WTC11 (cell line): ENCODE measurements at regions not wholly inside any gene's neighbourhood (a gene's known extent, or its start where the extent isn't known, plus 50 kb on each side); places are given as distances from the start of the nearest gene placed in this dataset.

ENCODE experiments used
- ATAC-seq: fragments of 200-7000 bp; cut with Tn5 transposase; 2 replicates; pipeline ENCODE4 v1.10.0; 2021; ENCODE audit warnings: mild to moderate bottlenecking, moderate library complexity
- CTCF ChIA-PET: fragments of 300-600 bp; sonication (Branson Sonifier 250); formaldehyde crosslinking; loops from one replicate; lab custom pipeline; 2021; ENCODE audit warnings: antibody characterized with exemption; lab: Charles Lee
- POLR2A ChIA-PET: fragments of 350-600 bp; sonication (Branson Sonifier 250); formaldehyde crosslinking; loops from one replicate; lab custom pipeline; 2021; ENCODE audit warnings: antibody characterized with exemption; lab: Charles Lee
- DNase-seq: peaks from one replicate; pipeline ENCODE4 v3.0.0; 2021; ENCODE audit warnings: low spot score
- H3K27ac Mint-ChIP-seq: 2 replicates; pipeline ENCODE4 v1.8.0; 2021; ENCODE audit warnings: mixed read lengths
- H3K27me3 Mint-ChIP-seq: 2 replicates; pipeline ENCODE4 v1.8.0; 2021; ENCODE audit warnings: low read depth, mild to moderate bottlenecking, moderate library complexity, mixed read lengths
- H3K36me3 Mint-ChIP-seq: 2 replicates; pipeline ENCODE4 v1.8.0; 2021; ENCODE audit warnings: mixed read lengths
- H3K4me1 Mint-ChIP-seq: 2 replicates; pipeline ENCODE4 v1.8.0; 2022; ENCODE audit warnings: mixed read lengths
- H3K4me3 Mint-ChIP-seq: 2 replicates; pipeline ENCODE4 v1.8.0; 2021; ENCODE audit warnings: mild to moderate bottlenecking, moderate library complexity, mixed read lengths
- H3K9me3 Mint-ChIP-seq: 2 replicates; pipeline ENCODE4 v1.8.0; 2021; ENCODE audit warnings: mixed read lengths
- ATF1 ChIP-seq: sonication (generic); formaldehyde crosslinking; IDR thresholded peaks from 2 replicates; pipeline ENCODE4 v1.8.1; 2023; ENCODE audit warnings: mild to moderate bottlenecking, moderate library complexity, missing genetic modification reagents
- CREB1 ChIP-seq: sonication (generic); formaldehyde crosslinking; IDR thresholded peaks from 2 replicates; pipeline ENCODE4 v1.8.0; 2023; ENCODE audit warnings: mild to moderate bottlenecking, missing genetic modification reagents
- FOXJ3 ChIP-seq: sonication (generic); formaldehyde crosslinking; IDR thresholded peaks from 2 replicates; pipeline ENCODE4 v1.9.0; 2021; ENCODE audit warnings: missing genetic modification reagents, mild to moderate bottlenecking, borderline replicate concordance
- FOXP1 ChIP-seq: sonication (generic); formaldehyde crosslinking; IDR thresholded peaks from 2 replicates; pipeline ENCODE4 v1.8.0; 2022; ENCODE audit warnings: missing genetic modification reagents, mild to moderate bottlenecking, moderate library complexity, borderline replicate concordance
- NFATC4 ChIP-seq: fragments of 250-450 bp; sonication (Bioruptor Pico); IDR thresholded peaks from 2 replicates; pipeline ENCODE4 v1.9.0; 2021; ENCODE audit warnings: mild to moderate bottlenecking
- NR2C2 ChIP-seq: sonication (generic); formaldehyde crosslinking; IDR thresholded peaks from 2 replicates; pipeline ENCODE4 v1.8.0; 2022; ENCODE audit warnings: mild to moderate bottlenecking, missing genetic modification reagents
- ZBTB21 ChIP-seq: sonication (generic); formaldehyde crosslinking; IDR thresholded peaks from 2 replicates; pipeline ENCODE4 v1.8.1; 2023; ENCODE audit warnings: mild to moderate bottlenecking, missing genetic modification reagents, borderline replicate concordance
- ZNF121 ChIP-seq: sonication (generic); formaldehyde crosslinking; IDR thresholded peaks from 2 replicates; pipeline ENCODE4 v1.8.0; 2023; ENCODE audit warnings: missing genetic modification reagents
- ZNF317 ChIP-seq: sonication (generic); formaldehyde crosslinking; IDR thresholded peaks from 2 replicates; pipeline ENCODE4 v1.8.1; 2023; ENCODE audit warnings: low read depth, mild to moderate bottlenecking, moderate library complexity, missing genetic modification reagents, borderline replicate concordance
- ZNF416 ChIP-seq: fragments of 250-450 bp; sonication (Bioruptor Pico); IDR thresholded peaks from 2 replicates; pipeline ENCODE4 v1.9.0; 2021; ENCODE audit warnings: mild to moderate bottlenecking, inconsistent platforms
- TF ChIP-seq, protein P1 (sequence below): sonication (generic); formaldehyde crosslinking; IDR thresholded peaks from 2 replicates; pipeline ENCODE4 v1.8.1; 2023; ENCODE audit warnings: mild to moderate bottlenecking, missing genetic modification reagents, moderate library complexity
- TF ChIP-seq, protein P2 (sequence below): sonication (generic); formaldehyde crosslinking; IDR thresholded peaks from 2 replicates; pipeline ENCODE4 v1.8.0; 2023; ENCODE audit warnings: missing genetic modification reagents, mild to moderate bottlenecking, borderline replicate concordance
- TF ChIP-seq, protein P3 (sequence below): sonication (generic); formaldehyde crosslinking; IDR thresholded peaks from 2 replicates; pipeline ENCODE4 v1.8.0; 2022; ENCODE audit warnings: missing genetic modification reagents
- TF ChIP-seq, protein P4 (sequence below): sonication (generic); formaldehyde crosslinking; IDR thresholded peaks from 2 replicates; pipeline ENCODE4 v1.8.1; 2023; ENCODE audit warnings: mild to moderate bottlenecking, missing genetic modification reagents, moderate library complexity
- TF ChIP-seq, protein P5 (sequence below): sonication (generic); formaldehyde crosslinking; IDR thresholded peaks from 2 replicates; pipeline ENCODE4 v1.8.0; 2023; ENCODE audit warnings: mild to moderate bottlenecking, missing genetic modification reagents
- TF ChIP-seq, protein P6 (sequence below): fragments of 250-450 bp; sonication (Bioruptor Pico); IDR thresholded peaks from 2 replicates; pipeline ENCODE4 v1.9.0; 2021; ENCODE audit warnings: mild to moderate bottlenecking
- TF ChIP-seq, protein P7 (sequence below): sonication (generic); formaldehyde crosslinking; conservative IDR thresholded peaks from 2 replicates; pipeline ENCODE4 v1.8.1; 2022; ENCODE audit warnings: mild to moderate bottlenecking, missing genetic modification reagents

DNA sequence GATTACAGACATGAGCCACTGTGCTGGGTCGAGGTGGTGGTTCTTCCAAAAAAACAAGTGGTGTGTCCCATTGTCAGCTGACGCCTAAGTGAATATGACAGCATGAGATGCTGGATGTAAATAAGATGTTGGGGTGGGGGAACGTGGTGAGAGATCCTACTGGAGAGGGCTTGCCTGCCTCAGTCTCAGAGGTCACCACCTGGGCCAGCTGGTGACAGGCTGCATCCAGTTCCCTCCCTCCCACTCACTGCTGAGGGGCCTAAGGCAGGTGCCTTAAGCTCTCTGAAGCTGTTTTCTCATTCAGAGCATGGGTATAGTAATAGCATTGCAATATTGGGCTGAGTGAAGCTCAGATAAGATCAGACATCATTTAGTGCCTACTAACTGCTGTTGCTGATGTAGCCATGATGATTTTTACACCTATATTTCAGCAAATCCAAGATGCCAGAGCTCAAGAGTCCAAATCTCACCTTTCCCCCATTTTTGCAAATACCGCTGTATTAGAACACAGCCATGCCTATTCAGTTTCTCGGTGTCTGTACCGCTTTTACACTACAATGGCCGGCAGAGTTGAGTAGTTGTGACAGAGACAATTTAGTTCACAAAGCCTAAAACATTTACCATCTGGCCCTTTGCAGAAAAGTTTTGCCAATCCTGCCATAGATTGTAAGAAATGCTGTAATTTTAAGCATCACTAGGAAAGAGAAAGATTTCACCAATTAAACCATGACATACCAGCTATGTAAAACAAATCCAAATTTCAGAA, 171.3 kb downstream of the ANKRD60 start:
- Mint-ChIP-seq H3K9me3 (peaks cover 14% of the 10 kb centered on the region; the same call in 1 of the 2 replicates), H3K4me3 (no peak overlapping the region), H3K27ac (no peak overlapping the region), H3K27me3 (no peaks in the 10 kb centered on the region; the same call in 1 of the 2 replicates), H3K4me1 (peaks cover 46% of the 10 kb centered on the region), H3K36me3 (no peaks in the 10 kb centered on the region)
- POLR2A ChIA-PET = no interaction called here
- no peak for ATAC-seq
- CTCF ChIA-PET = interaction anchor here (0.8 to 1.1 kb wide), 2 partner anchors 10 to 11 kb away, joined by 3 to 4 read pairs; no protein-coding TSS in a partner anchor
- DNase-seq = no peak
- TF ChIP-seq, protein P1, sequence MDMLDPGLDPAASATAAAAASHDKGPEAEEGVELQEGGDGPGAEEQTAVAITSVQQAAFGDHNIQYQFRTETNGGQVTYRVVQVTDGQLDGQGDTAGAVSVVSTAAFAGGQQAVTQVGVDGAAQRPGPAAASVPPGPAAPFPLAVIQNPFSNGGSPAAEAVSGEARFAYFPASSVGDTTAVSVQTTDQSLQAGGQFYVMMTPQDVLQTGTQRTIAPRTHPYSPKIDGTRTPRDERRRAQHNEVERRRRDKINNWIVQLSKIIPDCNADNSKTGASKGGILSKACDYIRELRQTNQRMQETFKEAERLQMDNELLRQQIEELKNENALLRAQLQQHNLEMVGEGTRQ (CRISPR knock-in tag) = no peak
- TF ChIP-seq, all 79 proteins: peak for 0

DNA sequence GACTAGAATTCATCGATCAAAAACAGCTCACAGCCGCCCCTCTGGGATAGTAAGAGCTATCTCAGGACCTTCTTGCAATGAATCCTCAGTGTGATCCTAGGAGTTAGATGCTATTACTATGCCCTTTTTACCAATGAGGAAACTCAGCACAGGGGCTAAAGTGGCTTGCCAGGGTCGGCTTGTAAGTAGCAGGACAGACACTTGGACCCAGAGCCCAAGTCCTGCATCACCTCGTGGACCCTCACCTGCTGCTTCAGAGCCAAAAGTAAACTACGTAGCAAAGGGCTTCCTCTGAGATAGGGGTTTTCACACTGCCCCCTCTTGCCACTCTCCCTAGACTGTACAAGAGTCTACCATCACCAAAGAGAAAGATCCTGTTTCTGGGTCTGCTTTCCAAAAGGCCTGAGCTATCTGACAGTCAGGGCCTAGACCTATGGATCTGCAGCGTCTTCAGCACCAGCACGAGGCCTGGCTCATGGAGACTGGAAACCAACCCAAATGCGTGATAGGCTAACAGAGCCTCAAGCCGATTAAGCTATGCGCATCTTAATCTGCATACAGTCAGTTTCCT, 172.3 kb downstream of the ANKRD60 start:
- ATAC-seq = no peak
- H3K27me3 Mint-ChIP-seq = no peaks in the 10 kb centered on the region; the same call in 1 of the 2 replicates
- H3K36me3 Mint-ChIP-seq = peaks cover 7% of the 10 kb centered on the region
- POLR2A ChIA-PET = interaction anchor here (0.7 kb wide), 1 partner anchor 123 kb away, joined by 3 read pairs; no protein-coding TSS in a partner anchor
- peaks cover 19% of the 10 kb centered on the region for H3K9me3 Mint-ChIP-seq
- peaks cover 46% of the 10 kb centered on the region for H3K4me1 Mint-ChIP-seq
- no peak overlapping the region for H3K4me3 Mint-ChIP-seq
- DNase-seq = no peak
- H3K27ac Mint-ChIP-seq = no peak overlapping the region
- CTCF ChIA-PET = interaction anchor here (0.8 to 1.7 kb wide), 2 partner anchors 9 to 28 kb away, joined by 3 to 4 read pairs; no protein-coding TSS in a partner anchor
- TF ChIP-seq, protein P2, sequence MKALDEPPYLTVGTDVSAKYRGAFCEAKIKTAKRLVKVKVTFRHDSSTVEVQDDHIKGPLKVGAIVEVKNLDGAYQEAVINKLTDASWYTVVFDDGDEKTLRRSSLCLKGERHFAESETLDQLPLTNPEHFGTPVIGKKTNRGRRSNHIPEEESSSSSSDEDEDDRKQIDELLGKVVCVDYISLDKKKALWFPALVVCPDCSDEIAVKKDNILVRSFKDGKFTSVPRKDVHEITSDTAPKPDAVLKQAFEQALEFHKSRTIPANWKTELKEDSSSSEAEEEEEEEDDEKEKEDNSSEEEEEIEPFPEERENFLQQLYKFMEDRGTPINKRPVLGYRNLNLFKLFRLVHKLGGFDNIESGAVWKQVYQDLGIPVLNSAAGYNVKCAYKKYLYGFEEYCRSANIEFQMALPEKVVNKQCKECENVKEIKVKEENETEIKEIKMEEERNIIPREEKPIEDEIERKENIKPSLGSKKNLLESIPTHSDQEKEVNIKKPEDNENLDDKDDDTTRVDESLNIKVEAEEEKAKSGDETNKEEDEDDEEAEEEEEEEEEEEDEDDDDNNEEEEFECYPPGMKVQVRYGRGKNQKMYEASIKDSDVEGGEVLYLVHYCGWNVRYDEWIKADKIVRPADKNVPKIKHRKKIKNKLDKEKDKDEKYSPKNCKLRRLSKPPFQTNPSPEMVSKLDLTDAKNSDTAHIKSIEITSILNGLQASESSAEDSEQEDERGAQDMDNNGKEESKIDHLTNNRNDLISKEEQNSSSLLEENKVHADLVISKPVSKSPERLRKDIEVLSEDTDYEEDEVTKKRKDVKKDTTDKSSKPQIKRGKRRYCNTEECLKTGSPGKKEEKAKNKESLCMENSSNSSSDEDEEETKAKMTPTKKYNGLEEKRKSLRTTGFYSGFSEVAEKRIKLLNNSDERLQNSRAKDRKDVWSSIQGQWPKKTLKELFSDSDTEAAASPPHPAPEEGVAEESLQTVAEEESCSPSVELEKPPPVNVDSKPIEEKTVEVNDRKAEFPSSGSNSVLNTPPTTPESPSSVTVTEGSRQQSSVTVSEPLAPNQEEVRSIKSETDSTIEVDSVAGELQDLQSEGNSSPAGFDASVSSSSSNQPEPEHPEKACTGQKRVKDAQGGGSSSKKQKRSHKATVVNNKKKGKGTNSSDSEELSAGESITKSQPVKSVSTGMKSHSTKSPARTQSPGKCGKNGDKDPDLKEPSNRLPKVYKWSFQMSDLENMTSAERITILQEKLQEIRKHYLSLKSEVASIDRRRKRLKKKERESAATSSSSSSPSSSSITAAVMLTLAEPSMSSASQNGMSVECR (CRISPR knock-in tag) = no peak
- TF ChIP-seq NFATC4 (CRISPR knock-in tag) (no peak), ZBTB21 (CRISPR knock-in tag) (no peak), ZNF317 (no peak), ZNF416 (no peak), FOXJ3 (no peak), FOXP1 (no peak), ZNF121 (CRISPR knock-in tag) (no peak), NR2C2 (CRISPR knock-in tag) (no peak), CREB1 (no peak), ATF1 (no peak)
- TF ChIP-seq, protein P3, sequence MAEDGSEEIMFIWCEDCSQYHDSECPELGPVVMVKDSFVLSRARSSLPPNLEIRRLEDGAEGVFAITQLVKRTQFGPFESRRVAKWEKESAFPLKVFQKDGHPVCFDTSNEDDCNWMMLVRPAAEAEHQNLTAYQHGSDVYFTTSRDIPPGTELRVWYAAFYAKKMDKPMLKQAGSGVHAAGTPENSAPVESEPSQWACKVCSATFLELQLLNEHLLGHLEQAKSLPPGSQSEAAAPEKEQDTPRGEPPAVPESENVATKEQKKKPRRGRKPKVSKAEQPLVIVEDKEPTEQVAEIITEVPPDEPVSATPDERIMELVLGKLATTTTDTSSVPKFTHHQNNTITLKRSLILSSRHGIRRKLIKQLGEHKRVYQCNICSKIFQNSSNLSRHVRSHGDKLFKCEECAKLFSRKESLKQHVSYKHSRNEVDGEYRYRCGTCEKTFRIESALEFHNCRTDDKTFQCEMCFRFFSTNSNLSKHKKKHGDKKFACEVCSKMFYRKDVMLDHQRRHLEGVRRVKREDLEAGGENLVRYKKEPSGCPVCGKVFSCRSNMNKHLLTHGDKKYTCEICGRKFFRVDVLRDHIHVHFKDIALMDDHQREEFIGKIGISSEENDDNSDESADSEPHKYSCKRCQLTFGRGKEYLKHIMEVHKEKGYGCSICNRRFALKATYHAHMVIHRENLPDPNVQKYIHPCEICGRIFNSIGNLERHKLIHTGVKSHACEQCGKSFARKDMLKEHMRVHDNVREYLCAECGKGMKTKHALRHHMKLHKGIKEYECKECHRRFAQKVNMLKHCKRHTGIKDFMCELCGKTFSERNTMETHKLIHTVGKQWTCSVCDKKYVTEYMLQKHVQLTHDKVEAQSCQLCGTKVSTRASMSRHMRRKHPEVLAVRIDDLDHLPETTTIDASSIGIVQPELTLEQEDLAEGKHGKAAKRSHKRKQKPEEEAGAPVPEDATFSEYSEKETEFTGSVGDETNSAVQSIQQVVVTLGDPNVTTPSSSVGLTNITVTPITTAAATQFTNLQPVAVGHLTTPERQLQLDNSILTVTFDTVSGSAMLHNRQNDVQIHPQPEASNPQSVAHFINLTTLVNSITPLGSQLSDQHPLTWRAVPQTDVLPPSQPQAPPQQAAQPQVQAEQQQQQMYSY (CRISPR knock-in tag) = no peak
- TF ChIP-seq, protein P4, sequence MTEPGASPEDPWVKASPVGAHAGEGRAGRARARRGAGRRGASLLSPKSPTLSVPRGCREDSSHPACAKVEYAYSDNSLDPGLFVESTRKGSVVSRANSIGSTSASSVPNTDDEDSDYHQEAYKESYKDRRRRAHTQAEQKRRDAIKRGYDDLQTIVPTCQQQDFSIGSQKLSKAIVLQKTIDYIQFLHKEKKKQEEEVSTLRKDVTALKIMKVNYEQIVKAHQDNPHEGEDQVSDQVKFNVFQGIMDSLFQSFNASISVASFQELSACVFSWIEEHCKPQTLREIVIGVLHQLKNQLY = no peak
- TF ChIP-seq, protein P5, sequence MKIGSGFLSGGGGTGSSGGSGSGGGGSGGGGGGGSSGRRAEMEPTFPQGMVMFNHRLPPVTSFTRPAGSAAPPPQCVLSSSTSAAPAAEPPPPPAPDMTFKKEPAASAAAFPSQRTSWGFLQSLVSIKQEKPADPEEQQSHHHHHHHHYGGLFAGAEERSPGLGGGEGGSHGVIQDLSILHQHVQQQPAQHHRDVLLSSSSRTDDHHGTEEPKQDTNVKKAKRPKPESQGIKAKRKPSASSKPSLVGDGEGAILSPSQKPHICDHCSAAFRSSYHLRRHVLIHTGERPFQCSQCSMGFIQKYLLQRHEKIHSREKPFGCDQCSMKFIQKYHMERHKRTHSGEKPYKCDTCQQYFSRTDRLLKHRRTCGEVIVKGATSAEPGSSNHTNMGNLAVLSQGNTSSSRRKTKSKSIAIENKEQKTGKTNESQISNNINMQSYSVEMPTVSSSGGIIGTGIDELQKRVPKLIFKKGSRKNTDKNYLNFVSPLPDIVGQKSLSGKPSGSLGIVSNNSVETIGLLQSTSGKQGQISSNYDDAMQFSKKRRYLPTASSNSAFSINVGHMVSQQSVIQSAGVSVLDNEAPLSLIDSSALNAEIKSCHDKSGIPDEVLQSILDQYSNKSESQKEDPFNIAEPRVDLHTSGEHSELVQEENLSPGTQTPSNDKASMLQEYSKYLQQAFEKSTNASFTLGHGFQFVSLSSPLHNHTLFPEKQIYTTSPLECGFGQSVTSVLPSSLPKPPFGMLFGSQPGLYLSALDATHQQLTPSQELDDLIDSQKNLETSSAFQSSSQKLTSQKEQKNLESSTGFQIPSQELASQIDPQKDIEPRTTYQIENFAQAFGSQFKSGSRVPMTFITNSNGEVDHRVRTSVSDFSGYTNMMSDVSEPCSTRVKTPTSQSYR (CRISPR knock-in tag) = no peak
- TF ChIP-seq, protein P6, sequence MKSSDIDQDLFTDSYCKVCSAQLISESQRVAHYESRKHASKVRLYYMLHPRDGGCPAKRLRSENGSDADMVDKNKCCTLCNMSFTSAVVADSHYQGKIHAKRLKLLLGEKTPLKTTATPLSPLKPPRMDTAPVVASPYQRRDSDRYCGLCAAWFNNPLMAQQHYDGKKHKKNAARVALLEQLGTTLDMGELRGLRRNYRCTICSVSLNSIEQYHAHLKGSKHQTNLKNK = no peak
- TF ChIP-seq, protein P7, sequence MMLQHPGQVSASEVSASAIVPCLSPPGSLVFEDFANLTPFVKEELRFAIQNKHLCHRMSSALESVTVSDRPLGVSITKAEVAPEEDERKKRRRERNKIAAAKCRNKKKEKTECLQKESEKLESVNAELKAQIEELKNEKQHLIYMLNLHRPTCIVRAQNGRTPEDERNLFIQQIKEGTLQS (CRISPR knock-in tag) = no peak
